SJSA1 (cell line): ENCODE measurements at regions not wholly inside any gene's neighbourhood (a gene's known extent, or its start where the extent isn't known, plus 50 kb on each side); places are given as distances from the start of the nearest gene placed in this dataset.
"Not testable (repeated sequence)": the region's sequence is repeated elsewhere in the genome, so short reads cannot be mapped to it uniquely, and the experiment has no call there.

Experiments
- DNase-seq, 2 experiments: peaks; one replicate each; pipeline ENCODE4 v3.0.0-alpha.2; 2015 to 2020; ENCODE audit warnings: low spot score in 2 of 2, low read depth in 1 of 2
- H3K27ac ChIP-seq: fragments of 250-450 bp; sonication (Bioruptor Pico); 2 replicates; pipeline ENCODE4 v1.5.1; 2020; ENCODE audit warnings: mild to moderate bottlenecking, moderate library complexity
- H3K27me3 ChIP-seq: fragments of 250-450 bp; sonication (Bioruptor Pico); replicated peaks from 2 replicates; pipeline ENCODE4 v1.5.1; 2020; ENCODE audit warnings: mild to moderate bottlenecking, moderate library complexity
- H3K36me3 ChIP-seq: fragments of 250-450 bp; sonication (Bioruptor Pico); 2 replicates; pipeline ENCODE4 v1.5.1; 2020; ENCODE audit warnings: mild to moderate bottlenecking
- H3K4me1 ChIP-seq: fragments of 250-450 bp; sonication (Bioruptor Pico); replicated peaks from 2 replicates; pipeline ENCODE4 v1.6.1; 2021; ENCODE audit warnings: mild to moderate bottlenecking
- H3K4me3 ChIP-seq: fragments of 250-450 bp; sonication (Bioruptor Pico); 2 replicates; pipeline ENCODE4 v1.5.1; 2020; ENCODE audit warnings: mild to moderate bottlenecking
- H3K9me3 ChIP-seq: fragments of 250-450 bp; sonication (Bioruptor Pico); replicated peaks from 2 replicates; pipeline ENCODE4 v1.5.1; 2020; ENCODE audit warnings: mild to moderate bottlenecking

- Histone ChIP-seq H3K9me3 (no peaks in the 10 kb centered on the region), H3K4me3 (no peak overlapping the region), H3K27me3 (no peaks in the 10 kb centered on the region), H3K27ac (no peak overlapping the region), H3K4me1 (no peaks in the 10 kb centered on the region), H3K36me3 (no peaks in the 10 kb centered on the region)
- DNase-seq, result no peak
These were observed 244.9 kb downstream of the SEMA3D start for GRCh38 chr7:84941936-84942335.

GRCh38 chr7:84941291-84941690, 245.6 kb downstream of the SEMA3D start:
- no peak for DNase-seq

GRCh38 chr7:84939888-84940287, 247.0 kb downstream of the SEMA3D start:
- H3K9me3 ChIP-seq, result no peaks in the 10 kb centered on the region
- no peak for DNase-seq
- no peaks in the 10 kb centered on the region for H3K27me3 ChIP-seq
- no peaks in the 10 kb centered on the region for H3K4me1 ChIP-seq
- no peaks in the 10 kb centered on the region for H3K36me3 ChIP-seq
- H3K4me3 ChIP-seq, result no peak overlapping the region
- no peak overlapping the region for H3K27ac ChIP-seq

More at GRCh38 chr7:84941291-84941690, 245.6 kb downstream of the SEMA3D start:
- Histone ChIP-seq H3K27me3 (no peaks in the 10 kb centered on the region), H3K4me1 (no peaks in the 10 kb centered on the region), H3K27ac (no peak overlapping the region), H3K4me3 (no peak overlapping the region), H3K9me3 (no peaks in the 10 kb centered on the region), H3K36me3 (no peaks in the 10 kb centered on the region)

- no peak overlapping the region for H3K27ac ChIP-seq
- H3K4me1 ChIP-seq, result no peaks in the 10 kb centered on the region
- no peaks in the 10 kb centered on the region for H3K9me3 ChIP-seq
- no peaks in the 10 kb centered on the region for H3K36me3 ChIP-seq
- DNase-seq, result no peak
- no peaks in the 10 kb centered on the region for H3K27me3 ChIP-seq
- H3K4me3 ChIP-seq, result no peak overlapping the region
These were observed 247.4 kb downstream of the SEMA3D start for GRCh38 chr7:84939442-84939841.

DNA sequence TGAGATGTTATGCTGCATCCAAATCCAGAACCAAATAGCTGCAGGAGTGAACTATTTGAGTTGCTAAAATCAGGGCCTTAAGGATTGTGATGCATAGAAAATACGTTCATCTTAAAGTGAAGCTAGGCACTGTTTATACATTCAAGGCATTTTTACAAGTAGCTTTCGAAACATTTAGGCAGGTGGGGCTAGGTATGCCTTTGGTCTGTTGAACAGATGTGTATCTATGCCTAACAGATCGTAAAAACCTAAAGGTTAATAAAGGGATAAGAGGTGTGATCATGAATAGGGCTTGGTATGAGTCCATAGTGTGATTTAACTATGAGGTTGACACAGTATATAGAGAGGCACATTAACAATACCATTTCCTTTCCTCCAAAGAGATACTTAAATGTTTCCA, 262.5 kb downstream of the SEMA3D start:
- H3K9me3 ChIP-seq, result peaks cover 6% of the 10 kb centered on the region; the same call in 1 of the 2 replicates
- no peak for DNase-seq
- H3K4me3 ChIP-seq, result no peak overlapping the region
- no peaks in the 10 kb centered on the region for H3K36me3 ChIP-seq
- H3K4me1 ChIP-seq, result no peaks in the 10 kb centered on the region
- H3K27me3 ChIP-seq, result no peaks in the 10 kb centered on the region
- no peak overlapping the region for H3K27ac ChIP-seq

GRCh38 chr7:84923348-84923747, 263.5 kb downstream of the SEMA3D start:
- H3K36me3 ChIP-seq, result no peaks in the 10 kb centered on the region
- H3K4me3 ChIP-seq, result no peak overlapping the region
- H3K27me3 ChIP-seq, result no peaks in the 10 kb centered on the region
- peaks cover 6% of the 10 kb centered on the region; the same call in 1 of the 2 replicates for H3K9me3 ChIP-seq
- no peak for DNase-seq
- no peak overlapping the region for H3K27ac ChIP-seq
- H3K4me1 ChIP-seq, result no peaks in the 10 kb centered on the region

DNA sequence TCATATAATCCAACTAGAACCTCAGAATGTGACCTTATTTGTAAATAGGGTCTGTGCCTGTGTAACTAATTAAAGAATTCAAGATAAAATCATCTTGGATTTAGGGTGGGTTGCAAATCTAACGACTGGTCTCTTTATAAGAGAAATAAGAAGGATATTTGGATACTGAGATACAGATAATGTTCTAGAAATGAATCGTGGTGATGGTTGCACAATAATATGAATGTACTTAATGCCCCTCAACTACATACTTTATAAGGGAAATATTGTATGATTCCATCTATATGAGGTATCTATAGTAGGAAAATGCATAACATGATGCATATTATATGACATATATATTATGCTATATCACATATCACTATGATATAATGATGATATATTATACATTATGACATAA, 265.7 kb downstream of the SEMA3D start:
- Histone ChIP-seq H3K36me3 (no peaks in the 10 kb centered on the region), H3K9me3 (peaks cover 6% of the 10 kb centered on the region; the same call in 1 of the 2 replicates), H3K4me1 (no peaks in the 10 kb centered on the region), H3K27ac (no peak overlapping the region), H3K4me3 (no peak overlapping the region), H3K27me3 (no peaks in the 10 kb centered on the region)
- DNase-seq, result no peak

- not testable (repeated sequence) for DNase-seq, H3K27ac ChIP-seq, H3K4me3 ChIP-seq, H3K4me1 ChIP-seq, H3K36me3 ChIP-seq, H3K9me3 ChIP-seq, H3K27me3 ChIP-seq
These were observed 269.9 kb downstream of the SEMA3D start for GRCh38 chr7:84916973-84917372.

DNA sequence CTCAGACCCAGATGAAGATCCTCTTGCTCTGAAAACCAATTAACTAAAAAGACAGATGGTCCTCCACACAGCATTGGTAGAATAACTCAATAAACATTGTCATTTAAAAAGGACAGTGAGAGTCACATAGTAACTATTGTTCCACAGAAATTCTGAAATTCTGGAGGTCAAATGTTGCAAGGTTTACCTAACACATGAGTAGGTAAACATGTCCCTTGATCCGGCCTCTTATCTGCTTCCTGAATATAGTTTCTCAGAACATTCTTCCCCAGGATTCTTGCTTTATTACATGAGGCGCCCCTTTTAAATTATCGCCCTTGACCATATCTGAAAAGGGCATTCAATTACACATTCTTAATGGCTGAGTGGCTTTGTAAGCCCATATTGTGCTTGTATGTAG, 270.7 kb downstream of the SEMA3D start:
- no peaks in the 10 kb centered on the region for H3K27me3 ChIP-seq
- H3K27ac ChIP-seq, result no peak overlapping the region
- H3K4me3 ChIP-seq, result no peak overlapping the region
- H3K9me3 ChIP-seq, result peaks cover 6% of the 10 kb centered on the region; the same call in 1 of the 2 replicates
- no peaks in the 10 kb centered on the region for H3K36me3 ChIP-seq
- no peak for DNase-seq
- peaks cover 9% of the 10 kb centered on the region for H3K4me1 ChIP-seq

GRCh38 chr7:84914598-84914997, 272.3 kb downstream of the SEMA3D start:
- H3K27ac ChIP-seq, result no peak overlapping the region
- no peak for DNase-seq
- no peak overlapping the region for H3K4me3 ChIP-seq
- peaks cover 9% of the 10 kb centered on the region for H3K4me1 ChIP-seq
- H3K36me3 ChIP-seq, result no peaks in the 10 kb centered on the region
- no peaks in the 10 kb centered on the region for H3K27me3 ChIP-seq
- H3K9me3 ChIP-seq, result no peaks in the 10 kb centered on the region

DNA sequence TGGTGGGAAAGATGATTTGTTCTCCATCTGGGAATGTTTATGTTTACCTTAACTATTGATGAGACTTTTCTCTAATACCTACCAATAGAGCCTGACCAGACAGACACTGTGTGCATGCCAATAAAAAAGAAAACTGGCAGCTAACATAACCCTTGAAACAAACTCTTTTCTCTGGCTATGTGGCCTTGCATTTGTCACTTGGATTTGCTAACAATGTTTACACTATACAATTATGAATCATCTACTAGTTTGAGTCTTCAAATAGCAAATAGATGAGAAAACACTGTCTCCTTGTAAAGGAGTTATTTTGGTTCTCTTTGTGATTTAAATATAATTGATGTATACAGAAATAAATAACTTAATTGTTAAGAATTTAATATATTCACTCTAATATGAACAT, 273.1 kb downstream of the SEMA3D start:
- no peaks in the 10 kb centered on the region for H3K9me3 ChIP-seq
- no peak overlapping the region for H3K4me3 ChIP-seq
- peak overlapping the region; percentile 24 for H3K27ac ChIP-seq
- no peaks in the 10 kb centered on the region for H3K27me3 ChIP-seq
- DNase-seq, result no peak
- H3K36me3 ChIP-seq, result no peaks in the 10 kb centered on the region
- H3K4me1 ChIP-seq, result peaks cover 9% of the 10 kb centered on the region

- Histone ChIP-seq H3K27me3 (no peaks in the 10 kb centered on the region), H3K4me3 (no peak overlapping the region), H3K36me3 (no peaks in the 10 kb centered on the region), H3K27ac (peak overlapping the region; percentile 24), H3K4me1 (peaks cover 9% of the 10 kb centered on the region), H3K9me3 (no peaks in the 10 kb centered on the region)
- peak in 1 of 2 experiments; percentile 1 for DNase-seq
These were observed 273.7 kb downstream of the SEMA3D start for GRCh38 chr7:84912993-84913635.

DNA sequence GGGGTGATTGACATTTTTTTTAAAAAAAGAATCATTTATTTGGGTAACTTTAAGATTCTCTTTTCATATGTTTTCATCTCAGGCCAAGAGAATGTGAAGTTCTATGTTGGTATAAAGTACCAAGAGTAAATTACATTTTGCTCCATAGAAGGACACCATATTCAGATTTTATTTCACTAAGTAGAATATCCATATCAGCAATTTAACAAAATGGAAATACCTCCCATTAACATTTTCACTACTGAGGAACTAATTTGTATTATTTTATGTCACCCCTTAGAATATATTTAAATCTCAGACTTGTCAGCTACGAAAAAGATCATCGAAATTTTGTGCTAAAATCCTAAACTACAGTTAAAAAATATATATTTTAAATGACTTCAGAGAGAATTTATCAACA, 274.3 kb downstream of the SEMA3D start:
- Histone ChIP-seq H3K36me3 (no peaks in the 10 kb centered on the region), H3K4me3 (no peak overlapping the region), H3K27me3 (no peaks in the 10 kb centered on the region), H3K27ac (no peak overlapping the region), H3K9me3 (no peaks in the 10 kb centered on the region), H3K4me1 (peaks cover 9% of the 10 kb centered on the region)
- no peak for DNase-seq

GRCh38 chr7:84912018-84912417, 274.8 kb downstream of the SEMA3D start:
- Histone ChIP-seq H3K9me3 (no peaks in the 10 kb centered on the region), H3K27ac (no peak overlapping the region), H3K4me3 (no peak overlapping the region), H3K36me3 (no peaks in the 10 kb centered on the region), H3K4me1 (peaks cover 9% of the 10 kb centered on the region), H3K27me3 (no peaks in the 10 kb centered on the region)
- DNase-seq, result no peak

DNA sequence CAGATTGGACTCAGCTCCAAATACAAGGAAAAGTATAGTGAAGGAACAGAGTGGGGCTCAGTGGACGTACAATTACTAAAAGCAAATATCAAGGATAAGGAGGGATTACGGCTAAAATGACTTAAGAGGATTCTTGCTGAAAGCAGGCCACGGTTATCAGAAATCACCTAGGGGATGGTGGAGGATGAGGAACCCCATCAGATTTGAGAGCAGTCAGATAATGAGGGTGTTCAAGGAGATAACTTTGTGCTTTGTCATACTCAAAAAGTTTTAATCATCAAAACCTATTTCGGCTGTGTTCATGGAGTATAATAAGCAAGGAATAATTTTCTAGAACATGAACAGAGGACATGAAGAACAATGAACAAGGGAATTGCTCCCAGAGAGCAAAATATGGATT, 275.8 kb downstream of the SEMA3D start:
- Histone ChIP-seq H3K4me3 (no peak overlapping the region), H3K36me3 (no peaks in the 10 kb centered on the region), H3K4me1 (peaks cover 9% of the 10 kb centered on the region), H3K9me3 (no peaks in the 10 kb centered on the region), H3K27ac (no peak overlapping the region), H3K27me3 (no peaks in the 10 kb centered on the region)
- DNase-seq, result no peak
